ENCODE measurements at regions not wholly inside any gene's neighbourhood (a gene's known extent, or its start where the extent isn't known, plus 50 kb on each side); places are given as distances from the start of the nearest gene placed in this dataset.
"Not testable (repeated sequence)": the region's sequence is repeated elsewhere in the genome, so short reads cannot be mapped to it uniquely, and the experiment has no call there.

- no peak for DNase-seq
These were observed 636.5 kb downstream of the TAF11L14 start for GRCh38 chr5:18270635-18271338.

- DNase-seq = no peak
These were observed 642.7 kb downstream of the TAF11L14 start for GRCh38 chr5:18276939-18277338.

- no peak for DNase-seq
These were observed 647.8 kb downstream of the TAF11L14 start for GRCh38 chr5:18281947-18282581.

GRCh38 chr5:18285257-18285656, 651.0 kb downstream of the TAF11L14 start:
- no peak for DNase-seq

- DNase-seq = no peak
These were observed 657.9 kb downstream of the TAF11L14 start for GRCh38 chr5:18292146-18292545.

- DNase-seq = not testable (repeated sequence)
These were observed 661.4 kb downstream of the TAF11L14 start for GRCh38 chr5:18295696-18296095.

- no peak for DNase-seq
These were observed 664.9 kb downstream of the TAF11L14 start for GRCh38 chr5:18299166-18299565.

- peak in 1 of 2 donors; percentile 9 for DNase-seq
These were observed 671.1 kb downstream of the TAF11L14 start for GRCh38 chr5:18305288-18305924.

GRCh38 chr5:18311266-18311665, 677.0 kb downstream of the TAF11L14 start:
- no peak for DNase-seq

GRCh38 chr5:18312016-18312415, 677.8 kb downstream of the TAF11L14 start:
- DNase-seq = no peak

- DNase-seq = no peak
These were observed 680.0 kb downstream of the TAF11L14 start for GRCh38 chr5:18314192-18314778.

- no peak for DNase-seq
These were observed 687.1 kb downstream of the TAF11L14 start for GRCh38 chr5:18321262-18321942.

- no peak for DNase-seq
These were observed 689.6 kb downstream of the TAF11L14 start for GRCh38 chr5:18323891-18324290.

- no peak for DNase-seq
These were observed 691.2 kb downstream of the TAF11L14 start for GRCh38 chr5:18325431-18325830.

GRCh38 chr5:18329328-18329727, 695.1 kb downstream of the TAF11L14 start:
- no peak for DNase-seq

GRCh38 chr5:18333841-18334240, 699.6 kb downstream of the TAF11L14 start:
- DNase-seq = no peak

- DNase-seq = no peak
These were observed 700.7 kb downstream of the TAF11L14 start for GRCh38 chr5:18334949-18335348.

GRCh38 chr5:18354828-18355227, 720.6 kb downstream of the TAF11L14 start:
- no peak for DNase-seq

- no peak for DNase-seq
These were observed 723.2 kb downstream of the TAF11L14 start for GRCh38 chr5:18357486-18357885.

- DNase-seq = no peak
These were observed 732.0 kb downstream of the TAF11L14 start for GRCh38 chr5:18366234-18366633.

- no peak for DNase-seq
These were observed 736.3 kb downstream of the TAF11L14 start for GRCh38 chr5:18370531-18370930.

- no peak for DNase-seq
These were observed 741.4 kb downstream of the TAF11L14 start for GRCh38 chr5:18375641-18376040.

GRCh38 chr5:18378066-18378465, 743.8 kb downstream of the TAF11L14 start:
- DNase-seq = no peak
